HG03064 (cell line): ENCODE measurements at regions not wholly inside any gene's neighbourhood (a gene's known extent, or its start where the extent isn't known, plus 50 kb on each side); places are given as distances from the start of the nearest gene placed in this dataset.
"Not testable (repeated sequence)": the region's sequence is repeated elsewhere in the genome, so short reads cannot be mapped to it uniquely, and the experiment has no call there.

Source experiments
- ATAC-seq: cut with Tn5 transposase; IDR thresholded peaks from one replicate; pipeline ENCODE4 v1.9.1; 2021; ENCODE audit warnings: low read depth; ENCODE audit not compliant: unreplicated experiment

DNA sequence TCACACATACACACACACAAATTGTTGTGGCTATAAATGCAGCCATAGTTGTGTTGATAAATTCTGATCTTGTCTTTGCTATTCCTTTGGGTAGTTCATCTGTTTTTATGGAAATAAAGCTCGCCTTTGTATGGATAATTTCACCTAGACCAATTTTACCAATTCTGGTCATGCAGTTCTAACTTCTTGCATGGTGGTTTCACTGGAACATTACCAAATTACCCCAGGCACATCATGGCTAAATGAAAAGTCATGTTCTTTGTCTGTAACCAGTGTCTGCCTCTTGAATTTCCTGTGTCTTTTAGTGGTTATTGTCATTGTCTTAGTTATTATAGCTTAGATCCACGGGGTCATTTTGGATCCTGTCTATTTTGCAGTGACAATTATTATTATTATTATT lies 50.3 kb upstream of the TMC1 start:
- no peak for ATAC-seq

DNA sequence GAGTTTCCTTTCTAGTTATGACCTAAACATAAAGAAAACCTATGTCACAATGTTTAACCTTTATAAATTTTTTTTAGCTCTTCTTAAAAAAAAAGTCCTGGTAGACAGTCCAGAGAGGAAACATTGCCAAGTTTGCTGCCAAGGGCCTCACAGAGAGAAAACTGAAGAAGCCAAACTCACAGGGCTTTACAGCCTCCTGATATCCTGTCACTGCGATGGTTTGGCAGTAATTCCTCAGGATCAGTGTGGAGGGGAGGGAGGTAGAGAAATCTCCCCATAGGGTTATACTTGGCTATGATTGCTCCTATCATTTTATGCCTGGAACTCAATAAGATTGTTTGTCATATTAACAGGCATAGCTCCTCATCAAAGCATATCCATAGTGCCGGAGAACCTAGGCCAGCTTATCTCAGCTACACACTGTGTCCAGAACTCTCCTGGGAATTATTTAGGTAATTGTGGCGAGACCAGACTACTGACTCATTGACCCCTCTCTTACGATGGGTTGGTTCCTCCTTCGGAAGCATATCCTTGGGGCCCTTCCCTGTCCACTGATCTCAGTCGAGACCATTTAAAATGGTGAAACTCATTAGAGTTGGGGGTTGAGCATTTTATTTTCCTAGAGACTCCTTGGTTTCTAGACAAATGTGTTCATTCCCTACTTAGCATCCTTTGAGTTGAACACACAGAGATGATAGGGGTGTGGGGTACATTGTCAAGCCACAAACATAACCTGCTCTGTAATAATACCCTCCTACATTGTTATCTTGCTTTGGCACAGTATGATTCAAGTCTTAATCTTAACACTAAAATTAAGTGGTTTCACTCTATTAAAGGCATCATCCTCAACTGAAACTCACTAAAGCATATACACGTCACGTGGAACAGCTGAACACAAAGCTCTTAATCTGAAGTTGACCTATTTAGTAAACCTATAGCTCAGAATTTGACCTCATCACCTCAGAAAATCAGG lies 53.4 kb upstream of the TMC1 start:
- ATAC-seq = no peak

DNA sequence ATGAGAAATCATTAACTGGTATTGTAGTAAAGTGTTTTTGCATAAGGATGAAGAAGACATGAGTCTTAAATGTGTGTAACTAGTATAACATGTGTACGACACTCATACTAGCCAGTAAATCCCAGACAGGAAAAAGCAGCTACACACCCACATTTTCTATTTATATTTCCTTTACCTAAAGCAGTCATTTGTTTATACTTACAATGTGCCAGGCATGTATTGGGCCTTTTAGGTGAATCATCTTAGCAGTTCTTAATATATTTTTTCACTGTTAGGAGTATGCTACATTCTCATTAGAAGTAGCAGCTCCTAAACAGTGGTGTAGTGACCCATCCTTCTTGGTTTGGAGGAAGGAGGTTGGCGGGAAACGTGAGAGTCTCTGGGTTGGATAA lies 55.8 kb upstream of the TMC1 start:
- ATAC-seq = no peak

- peak; percentile 48 for ATAC-seq
These were observed 56.4 kb upstream of the TMC1 start for GRCh38 chr9:72464857-72465592.

DNA sequence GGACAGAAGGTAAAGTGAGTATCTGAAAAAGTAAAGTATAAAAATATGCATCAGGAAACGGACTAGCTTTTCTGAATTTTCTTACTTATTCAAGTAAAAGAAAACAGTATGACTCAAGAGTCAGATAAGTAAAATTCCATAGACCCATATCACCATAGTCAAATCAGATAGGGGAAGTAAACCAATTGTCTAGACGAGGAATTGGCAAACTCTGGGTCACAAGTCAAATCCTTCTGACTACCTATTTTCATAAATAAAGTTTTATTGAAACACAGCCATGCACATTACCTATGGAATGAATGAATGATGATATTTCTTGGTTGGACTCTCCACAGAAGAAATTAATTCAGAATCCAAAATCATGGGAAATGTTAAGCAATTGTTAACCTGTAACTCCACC lies 59.1 kb upstream of the TMC1 start:
- ATAC-seq = no peak

- no peak for ATAC-seq
These were observed 60.8 kb upstream of the TMC1 start for GRCh38 chr9:72460342-72461312.

- no peak for ATAC-seq
These were observed 62.1 kb upstream of the TMC1 start for GRCh38 chr9:72459308-72459707.

GRCh38 chr9:72458153-72458552 lies 63.3 kb upstream of the TMC1 start:
- no peak for ATAC-seq

GRCh38 chr9:72457366-72457765 lies 64.0 kb upstream of the TMC1 start:
- ATAC-seq = no peak

- no peak for ATAC-seq
These were observed 66.4 kb upstream of the TMC1 start for GRCh38 chr9:72454871-72455491.

DNA sequence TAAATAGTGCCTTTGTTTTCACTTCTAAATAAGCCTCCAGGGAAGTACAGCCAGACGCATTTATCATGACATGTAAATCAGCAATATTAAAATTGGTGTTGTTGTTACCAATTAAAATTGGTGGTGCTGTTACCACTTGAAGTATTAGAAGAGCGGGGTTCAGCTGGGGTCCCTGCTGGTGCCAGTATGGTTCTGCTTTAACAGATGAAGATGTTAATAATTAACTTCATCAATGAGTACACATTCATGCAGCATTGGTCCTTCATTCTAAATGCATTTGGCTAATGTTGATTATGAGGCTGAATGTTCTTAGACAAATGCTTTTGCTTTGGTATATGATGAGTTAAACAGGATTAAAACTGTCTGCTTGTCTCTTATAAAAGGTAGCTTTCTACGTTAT lies 67.6 kb upstream of the TMC1 start:
- no peak for ATAC-seq

DNA sequence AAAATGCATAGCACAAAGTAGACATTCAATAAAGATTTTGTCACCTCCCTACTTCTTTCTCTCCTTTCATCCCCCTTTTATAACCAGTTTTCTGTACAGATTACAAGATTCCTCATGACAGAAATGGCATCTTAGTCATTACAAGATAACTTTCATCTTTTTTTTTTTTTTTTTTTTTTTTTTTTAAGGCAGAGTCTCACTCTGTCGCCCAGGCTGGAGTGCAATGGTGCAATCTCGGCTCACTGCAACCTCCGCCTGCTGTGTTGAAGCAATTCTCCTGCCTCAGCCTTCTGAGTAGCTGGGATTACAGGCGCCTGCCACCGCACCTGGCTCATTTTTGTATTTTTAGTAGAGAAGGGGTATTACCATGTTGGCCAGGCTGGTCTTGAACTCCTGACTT lies 75.2 kb upstream of the TMC1 start:
- ATAC-seq = not testable (repeated sequence)

GRCh38 chr9:72445306-72445995 lies 76.0 kb upstream of the TMC1 start:
- no peak for ATAC-seq

GRCh38 chr9:72444435-72444834 lies 77.0 kb upstream of the TMC1 start:
- ATAC-seq = no peak

DNA sequence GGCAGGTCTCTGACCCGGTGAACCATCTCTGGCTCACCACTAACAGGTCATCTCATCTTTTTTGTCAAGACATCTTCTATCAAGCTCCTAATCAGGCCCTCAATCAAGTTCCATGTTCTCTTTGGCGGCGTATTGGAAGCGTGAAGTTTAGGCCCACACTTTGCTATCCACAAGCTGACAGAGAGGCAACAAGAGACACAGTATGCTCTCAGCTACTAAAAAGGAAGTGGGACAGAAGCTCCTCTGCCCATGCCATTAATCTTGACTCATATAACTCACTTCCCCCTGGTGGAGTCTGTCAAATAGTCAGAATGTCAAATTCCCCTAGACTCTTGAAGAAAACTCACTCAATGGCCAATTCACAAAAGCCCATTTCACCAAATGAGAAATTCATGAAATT lies 77.6 kb upstream of the TMC1 start:
- peak; percentile 93 for ATAC-seq

DNA sequence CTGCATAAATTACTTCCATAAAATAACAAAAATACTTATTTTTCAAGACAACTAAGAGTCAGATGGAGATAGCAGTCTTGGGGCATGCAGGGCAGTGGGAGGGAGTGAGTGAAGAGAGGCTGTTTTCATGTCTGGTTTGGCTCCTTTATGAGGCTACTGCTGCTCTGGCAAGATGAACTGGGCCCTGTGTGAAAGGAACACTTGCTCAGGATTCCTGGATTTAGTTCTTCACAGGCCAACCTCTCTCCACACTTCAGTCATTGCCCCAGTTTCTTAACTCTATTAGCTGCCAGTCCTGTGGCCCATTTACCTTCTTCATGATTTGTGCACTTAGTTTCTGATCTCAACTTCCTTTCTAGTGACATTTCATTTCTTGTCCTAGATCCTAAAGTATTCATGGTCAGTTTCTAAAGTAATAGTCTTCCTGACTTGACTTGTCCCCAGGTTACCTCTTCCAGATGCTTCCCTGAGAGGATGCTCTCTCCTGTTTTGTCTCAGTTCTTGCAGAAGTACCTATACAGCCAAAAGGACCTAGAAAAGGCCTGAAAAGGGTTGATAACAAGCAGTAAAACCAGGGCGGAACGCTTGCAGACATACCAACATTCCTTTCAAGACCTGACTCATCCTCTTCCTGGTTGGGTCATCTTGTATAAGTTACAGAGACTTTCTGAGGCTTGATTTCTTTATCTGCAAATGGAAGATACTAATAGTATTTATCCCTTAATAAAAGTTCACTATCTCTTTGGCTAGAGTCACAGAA lies 77.0 kb upstream of the ZFAND5 start:
- ATAC-seq = no peak

GRCh38 chr9:72440992-72441847 lies 76.2 kb upstream of the ZFAND5 start:
- no peak for ATAC-seq

GRCh38 chr9:72440378-72440777 lies 75.4 kb upstream of the ZFAND5 start:
- ATAC-seq = no peak
